Astrocyte of the spinal cord (primary cell): ENCODE measurements at regions not wholly inside any gene's neighbourhood (a gene's known extent, or its start where the extent isn't known, plus 50 kb on each side); places are given as distances from the start of the nearest gene placed in this dataset.
A peak's percentile ranks its signal among the peaks of the same experiment; 100 is the strongest.

Source experiments
- DNase-seq: peaks from one replicate; pipeline ENCODE4 v3.0.0; 2011; ENCODE audit warnings: low read depth, low spot score
- H3K4me3 ChIP-seq: 2 replicates; pipeline ENCODE4 v1.5.1; 2011; ENCODE audit warnings: low read depth, mild to moderate bottlenecking, low read length, moderate library complexity
- CTCF ChIP-seq: IDR thresholded peaks from 2 replicates; pipeline ENCODE4 v1.5.1; 2012; ENCODE audit warnings: low read depth, mild to moderate bottlenecking, low read length, inconsistent platforms
- in situ Hi-C: cut with HindIII; loops from 2 replicates; pipeline ENCODE4 v1.10.0; 2017; ENCODE audit warnings: low sequenced_read_pairs

- no peak for TF ChIP-seq CTCF
- in situ Hi-C loops, result no loop called here
- no peak for DNase-seq
- no peak overlapping the region for H3K4me3 ChIP-seq
Observed at GRCh38 chr13:107873926-107874325, 341.4 kb downstream of the LIG4 start.

DNA sequence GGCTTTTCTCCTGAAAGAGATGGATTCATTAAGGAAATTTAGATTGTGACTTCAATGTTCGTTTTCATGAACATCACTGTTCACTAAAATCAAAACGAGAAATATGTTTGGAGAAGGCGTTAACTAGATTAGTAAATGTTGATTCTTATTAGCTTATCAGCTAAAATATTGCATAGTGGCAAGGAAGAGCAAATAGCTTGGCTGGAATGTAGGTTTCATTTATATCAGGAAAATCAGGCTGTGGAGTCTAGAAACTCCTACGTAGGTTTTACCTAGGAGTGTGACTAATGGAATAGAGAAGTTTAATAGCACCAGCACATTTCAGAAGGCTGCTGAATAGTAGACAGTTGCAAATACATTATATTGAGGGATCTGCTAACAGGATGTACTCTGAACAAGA is 344.9 kb downstream of the LIG4 start:
- in situ Hi-C loops, result no loop called here
- TF ChIP-seq CTCF, result no peak
- DNase-seq, result no peak
- no peak overlapping the region for H3K4me3 ChIP-seq

- DNase-seq, result peak; percentile 52
- peak; percentile 68 for TF ChIP-seq CTCF
- peak overlapping the region; percentile 53 for H3K4me3 ChIP-seq
- in situ Hi-C loops, result no loop called here
Observed at GRCh38 chr13:107867701-107868661, 347.4 kb downstream of the LIG4 start.

DNA sequence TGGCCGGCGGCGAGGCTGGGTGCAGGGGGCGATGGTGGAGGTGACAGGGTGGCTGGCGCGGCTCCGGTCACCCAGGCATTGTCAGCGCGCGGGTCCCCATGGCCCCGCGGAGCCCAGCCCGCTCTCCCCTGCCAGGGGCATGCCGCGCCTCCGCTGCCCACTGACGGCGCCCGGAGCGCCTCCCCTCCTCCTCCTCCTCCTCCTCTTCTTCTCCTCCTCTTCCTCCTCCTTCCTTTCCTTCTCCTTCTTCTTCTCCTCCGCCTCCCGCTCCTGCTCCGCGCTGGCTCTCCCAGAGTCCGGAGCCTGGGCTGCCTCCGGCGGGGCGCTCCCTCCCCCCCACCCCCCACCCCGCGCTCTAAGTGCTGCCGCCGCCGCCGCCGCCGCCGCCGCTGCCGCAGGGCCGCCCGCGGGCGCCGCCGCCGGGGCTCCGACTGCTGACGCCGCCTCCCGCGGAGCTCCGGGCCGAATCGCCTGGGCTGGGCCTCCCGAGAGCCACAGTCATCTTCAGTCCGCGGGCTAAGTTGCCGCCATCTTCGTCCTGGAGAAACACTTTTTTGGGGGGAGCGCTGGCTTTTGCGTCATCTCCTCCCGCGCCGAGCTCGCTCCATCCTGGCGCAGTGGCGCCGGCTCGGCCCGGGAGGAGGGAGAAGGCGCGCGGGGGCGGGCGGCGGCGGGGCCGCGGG is 348.3 kb downstream of the LIG4 start:
- in situ Hi-C loops, result no loop called here
- TF ChIP-seq CTCF, result no peak
- peak overlapping the region; percentile 53 for H3K4me3 ChIP-seq
- DNase-seq, result peak; percentile 39

DNA sequence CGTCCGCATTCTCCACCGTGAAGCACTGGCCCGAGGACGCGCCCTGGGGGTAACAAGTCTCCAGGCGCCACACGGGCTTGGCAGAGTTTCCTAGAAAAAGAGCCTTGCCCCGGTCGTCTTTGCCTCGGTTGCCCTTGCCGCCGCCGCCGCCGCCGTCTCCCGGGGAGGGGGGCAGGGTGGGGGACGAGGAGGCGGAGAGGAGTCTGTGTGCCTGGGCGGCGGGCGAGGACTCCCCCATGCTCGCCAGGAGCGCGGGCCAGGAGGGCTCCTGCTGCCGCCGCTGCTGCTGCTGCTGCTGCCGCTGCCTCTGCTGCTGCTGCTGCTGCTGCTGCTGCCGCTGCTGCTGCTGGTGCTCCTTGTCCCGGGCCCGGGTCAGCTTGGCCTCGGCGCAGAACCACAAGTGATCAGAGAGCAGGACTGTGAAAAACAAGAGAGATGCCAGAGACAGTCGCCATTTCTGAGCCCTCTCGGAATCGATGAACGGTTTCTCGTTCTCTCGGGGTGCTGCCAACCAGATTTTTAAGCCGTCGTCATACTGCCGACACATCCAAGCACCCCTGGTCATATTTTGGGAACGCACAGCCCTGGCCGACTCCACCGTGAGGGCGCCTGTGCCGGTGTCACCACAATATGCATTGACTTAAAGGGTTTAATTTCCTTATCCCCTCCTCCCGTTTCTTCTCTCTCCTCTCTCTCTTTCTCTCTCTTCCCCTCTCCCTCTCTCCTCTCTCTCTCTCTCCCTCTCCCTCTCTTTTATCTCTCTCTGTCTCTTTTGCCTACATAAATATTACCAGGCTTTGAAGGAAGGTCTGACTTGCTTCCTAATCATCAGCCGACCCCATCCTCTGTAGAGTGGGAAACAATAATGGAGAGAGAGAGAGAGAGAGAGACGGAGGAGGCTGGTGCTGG is 349.1 kb downstream of the LIG4 start:
- in situ Hi-C loops, result no loop called here
- no peak for TF ChIP-seq CTCF
- peak overlapping the region; percentile 53 for H3K4me3 ChIP-seq
- peak; percentile 52 for DNase-seq

GRCh38 chr13:107865643-107866031 is 349.7 kb downstream of the LIG4 start:
- DNase-seq, result peak; percentile 38
- H3K4me3 ChIP-seq, result peak overlapping the region; percentile 53
- no peak for TF ChIP-seq CTCF
- in situ Hi-C loops, result no loop called here
